ENCODE measurements at regions not wholly inside any gene's neighbourhood (a gene's known extent, or its start where the extent isn't known, plus 50 kb on each side); places are given as distances from the start of the nearest gene placed in this dataset.

GRCh38 chr13:82118589-82118988, 1763.7 kb downstream of the SLITRK1 start:
- no peaks in the 10 kb centered on the region for H3K9me3 ChIP-seq (ENCODE audit: low read length)
- POLR2A ChIA-PET = interaction anchor here (0.6 kb wide), 1 partner anchor 544 kb away, joined by 5 read pairs; no protein-coding TSS in a partner anchor
- no peak overlapping the region for H3K4me3 ChIP-seq (ENCODE audit: low read depth, low read length, poor library complexity, severe bottlenecking)
- no peaks in the 10 kb centered on the region for H3K36me3 ChIP-seq (ENCODE audit: insufficient read depth, low read length)
- H3K4me2 ChIP-seq (ENCODE audit: low read length) = no peak overlapping the region
- intact Hi-C loops (cut with micrococcal nuclease; ENCODE audit: unreplicated experiment) = no loop called here
- no peaks in the 10 kb centered on the region for H3K79me2 ChIP-seq (ENCODE audit: insufficient read depth, low read depth, low read length)
- no peaks in the 10 kb centered on the region for H4K20me1 ChIP-seq (ENCODE audit: insufficient read depth, low read length)
- no peak overlapping the region for H2AFZ ChIP-seq (ENCODE audit: low read length)
- no TSS peak for BruUV-seq (replicated peaks)
- no peak for DNase-seq (ENCODE audit: low spot score)
- no peaks in the 10 kb centered on the region for H3K4me1 ChIP-seq (ENCODE audit: insufficient read depth, low read length, poor library complexity, severe bottlenecking)
- CTCF ChIA-PET (ENCODE audit: unreplicated experiment) = no interaction called here
- H3K27ac ChIP-seq (ENCODE audit: low read depth, low read length, poor library complexity, severe bottlenecking) = no peak overlapping the region
- TF ChIP-seq CTCF (conservative IDR thresholded peaks at IDR 0.05; ENCODE audit: low read length) (no peak), EZH2phosphoT487 (IDR thresholded peaks at IDR 0.05; ENCODE audit: borderline replicate concordance, low read depth, low read length) (no peak)
- no peaks in the 10 kb centered on the region for H3K9me2 ChIP-seq (ENCODE audit: insufficient read depth, low read length)

- Histone ChIP-seq H3K4me3 (ENCODE audit: low read depth, low read length, poor library complexity, severe bottlenecking) (no peak overlapping the region), H4K20me1 (ENCODE audit: insufficient read depth, low read length) (no peaks in the 10 kb centered on the region), H3K9me3 (ENCODE audit: low read length) (no peaks in the 10 kb centered on the region), H3K9me2 (ENCODE audit: insufficient read depth, low read length) (no peaks in the 10 kb centered on the region), H3K4me2 (ENCODE audit: low read length) (no peak overlapping the region), H3K36me3 (ENCODE audit: insufficient read depth, low read length) (no peaks in the 10 kb centered on the region), H3K79me2 (ENCODE audit: insufficient read depth, low read depth, low read length) (no peaks in the 10 kb centered on the region), H2AFZ (ENCODE audit: low read length) (no peak overlapping the region), H3K27ac (ENCODE audit: low read depth, low read length, poor library complexity, severe bottlenecking) (no peak overlapping the region), H3K4me1 (ENCODE audit: insufficient read depth, low read length, poor library complexity, severe bottlenecking) (no peaks in the 10 kb centered on the region)
- no TSS peak for BruUV-seq (replicated peaks)
- POLR2A ChIA-PET = no interaction called here
- CTCF ChIA-PET (ENCODE audit: unreplicated experiment) = no interaction called here
- TF ChIP-seq CTCF (conservative IDR thresholded peaks at IDR 0.05; ENCODE audit: low read length) (no peak), EZH2phosphoT487 (IDR thresholded peaks at IDR 0.05; ENCODE audit: borderline replicate concordance, low read depth, low read length) (no peak)
- no peak for DNase-seq (ENCODE audit: low spot score)
- intact Hi-C loops (cut with micrococcal nuclease; ENCODE audit: unreplicated experiment) = no loop called here
These were observed 1765.8 kb downstream of the SLITRK1 start for GRCh38 chr13:82116422-82116989.

- Histone ChIP-seq H4K20me1 (ENCODE audit: insufficient read depth, low read length) (no peaks in the 10 kb centered on the region), H3K79me2 (ENCODE audit: insufficient read depth, low read depth, low read length) (no peaks in the 10 kb centered on the region), H3K9me2 (ENCODE audit: insufficient read depth, low read length) (no peaks in the 10 kb centered on the region), H3K4me1 (ENCODE audit: insufficient read depth, low read length, poor library complexity, severe bottlenecking) (no peaks in the 10 kb centered on the region), H3K9me3 (ENCODE audit: low read length) (no peaks in the 10 kb centered on the region), H2AFZ (ENCODE audit: low read length) (no peak overlapping the region), H3K4me3 (ENCODE audit: low read depth, low read length, poor library complexity, severe bottlenecking) (no peak overlapping the region), H3K27ac (ENCODE audit: low read depth, low read length, poor library complexity, severe bottlenecking) (no peak overlapping the region), H3K36me3 (ENCODE audit: insufficient read depth, low read length) (no peaks in the 10 kb centered on the region), H3K4me2 (ENCODE audit: low read length) (no peak overlapping the region)
- no peak for DNase-seq (ENCODE audit: low spot score)
- POLR2A ChIA-PET = no interaction called here
- CTCF ChIA-PET (ENCODE audit: unreplicated experiment) = no interaction called here
- intact Hi-C loops (cut with micrococcal nuclease; ENCODE audit: unreplicated experiment) = no loop called here
- TF ChIP-seq EZH2phosphoT487 (IDR thresholded peaks at IDR 0.05; ENCODE audit: borderline replicate concordance, low read depth, low read length) (no peak), CTCF (conservative IDR thresholded peaks at IDR 0.05; ENCODE audit: low read length) (no peak)
- BruUV-seq (replicated peaks) = no TSS peak
These were observed 1766.9 kb downstream of the SLITRK1 start for GRCh38 chr13:82115391-82115790.
